SH-SY5Y (cell line): ENCODE measurements at regions not wholly inside any gene's neighbourhood (a gene's known extent, or its start where the extent isn't known, plus 50 kb on each side); places are given as distances from the start of the nearest gene placed in this dataset.

Source experiments
- GATA2 ChIP-seq: IDR thresholded peaks from 2 replicates; pipeline ENCODE4 v1.6.1; 2011; ENCODE audit warnings: mild to moderate bottlenecking, low read depth, low read length
- GATA3 ChIP-seq: IDR thresholded peaks from 2 replicates; pipeline ENCODE4 v1.6.1; 2011; ENCODE audit warnings: low read depth, mild to moderate bottlenecking, low read length, moderate library complexity

GRCh38 chr2:121955426-121955825 is 200.0 kb downstream of the TSN start:
- TF ChIP-seq GATA2 (no peak; the same call in 1 of the 2 replicates), GATA3 (no peak)
